Uterus (tissue), 2 donors: ENCODE measurements at regions not wholly inside any gene's neighbourhood (a gene's known extent, or its start where the extent isn't known, plus 50 kb on each side); places are given as distances from the start of the nearest gene placed in this dataset.

Source experiments
- POLR2A ChIP-seq, 2 donors: fragments of 450-650 bp; IDR thresholded peaks; one replicate each; pipeline ENCODE4 v1.6.1; 2016; ENCODE audit warnings: antibody characterized with exemption in 2 of 2, mild to moderate bottlenecking in 1 of 2, moderate library complexity in 1 of 2
- TF ChIP-seq, protein P1 (sequence below), 4 experiments: fragments of 200-600 bp in 2 of 4; fragments of 450-650 bp in 2 of 4; sonication (generic) in 2 of 4; IDR thresholded peaks; one replicate each; pipeline ENCODE4 v1.5.1; 2016 to 2019; ENCODE audit warnings: antibody characterized with exemption in 4 of 4, mild to moderate bottlenecking in 2 of 4, moderate library complexity in 1 of 4

DNA sequence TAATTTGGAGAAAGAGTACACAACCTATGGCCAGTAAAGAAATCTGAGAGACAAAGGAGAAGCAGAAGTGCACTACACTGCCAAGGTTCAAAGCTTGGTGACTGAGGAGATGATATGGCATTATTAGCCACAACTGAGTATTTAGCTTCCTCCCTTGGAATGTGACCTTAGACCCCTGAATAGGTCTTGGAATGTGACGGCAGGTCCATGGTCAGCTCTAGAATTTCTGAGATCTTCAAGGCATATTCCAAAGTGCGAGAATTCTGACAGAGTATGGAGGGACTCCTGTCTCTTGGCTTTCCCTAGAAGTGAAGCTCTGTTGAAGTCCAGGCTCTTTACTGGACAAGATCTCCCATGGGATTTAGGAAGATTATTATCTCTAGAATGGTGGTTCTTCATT is 130.0 kb upstream of the FN1 start:
- TF ChIP-seq, protein P1, sequence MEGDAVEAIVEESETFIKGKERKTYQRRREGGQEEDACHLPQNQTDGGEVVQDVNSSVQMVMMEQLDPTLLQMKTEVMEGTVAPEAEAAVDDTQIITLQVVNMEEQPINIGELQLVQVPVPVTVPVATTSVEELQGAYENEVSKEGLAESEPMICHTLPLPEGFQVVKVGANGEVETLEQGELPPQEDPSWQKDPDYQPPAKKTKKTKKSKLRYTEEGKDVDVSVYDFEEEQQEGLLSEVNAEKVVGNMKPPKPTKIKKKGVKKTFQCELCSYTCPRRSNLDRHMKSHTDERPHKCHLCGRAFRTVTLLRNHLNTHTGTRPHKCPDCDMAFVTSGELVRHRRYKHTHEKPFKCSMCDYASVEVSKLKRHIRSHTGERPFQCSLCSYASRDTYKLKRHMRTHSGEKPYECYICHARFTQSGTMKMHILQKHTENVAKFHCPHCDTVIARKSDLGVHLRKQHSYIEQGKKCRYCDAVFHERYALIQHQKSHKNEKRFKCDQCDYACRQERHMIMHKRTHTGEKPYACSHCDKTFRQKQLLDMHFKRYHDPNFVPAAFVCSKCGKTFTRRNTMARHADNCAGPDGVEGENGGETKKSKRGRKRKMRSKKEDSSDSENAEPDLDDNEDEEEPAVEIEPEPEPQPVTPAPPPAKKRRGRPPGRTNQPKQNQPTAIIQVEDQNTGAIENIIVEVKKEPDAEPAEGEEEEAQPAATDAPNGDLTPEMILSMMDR (IDR thresholded peaks at IDR 0.05) = no peak
- TF ChIP-seq POLR2A (IDR thresholded peaks at IDR 0.05) = no peak
